GM12873 (cell line): ENCODE measurements at regions not wholly inside any gene's neighbourhood (a gene's known extent, or its start where the extent isn't known, plus 50 kb on each side); places are given as distances from the start of the nearest gene placed in this dataset.

Experiments used
- TF ChIP-seq, protein P1 (sequence below): IDR thresholded peaks from 2 replicates; pipeline ENCODE4 v1.5.1; 2012; ENCODE audit warnings: low read depth, mild to moderate bottlenecking, moderate library complexity, low read length, control low read depth; ENCODE audit not compliant: insufficient read depth; ENCODE audit errors: missing control alignments

DNA sequence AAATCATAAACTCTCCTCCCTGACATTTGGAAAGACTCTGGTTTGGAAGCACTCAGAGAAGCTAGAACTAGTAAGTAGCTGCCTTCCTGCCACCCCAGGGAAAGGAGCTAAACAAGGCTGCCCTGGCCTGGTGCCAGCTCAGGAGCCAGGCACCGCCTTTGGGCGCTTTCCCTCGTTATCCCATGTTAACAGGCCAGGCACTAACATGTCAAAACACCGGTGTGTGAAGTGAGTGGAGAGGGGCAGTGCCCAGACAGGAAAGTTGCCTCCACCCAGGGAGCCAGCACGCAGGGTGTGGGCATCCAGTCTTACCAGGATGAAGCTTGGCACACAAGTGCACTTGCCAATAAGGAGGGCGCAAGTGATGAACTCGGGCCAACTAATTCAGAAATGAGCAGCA, 346.8 kb downstream of the RRAGC start:
- TF ChIP-seq, protein P1, sequence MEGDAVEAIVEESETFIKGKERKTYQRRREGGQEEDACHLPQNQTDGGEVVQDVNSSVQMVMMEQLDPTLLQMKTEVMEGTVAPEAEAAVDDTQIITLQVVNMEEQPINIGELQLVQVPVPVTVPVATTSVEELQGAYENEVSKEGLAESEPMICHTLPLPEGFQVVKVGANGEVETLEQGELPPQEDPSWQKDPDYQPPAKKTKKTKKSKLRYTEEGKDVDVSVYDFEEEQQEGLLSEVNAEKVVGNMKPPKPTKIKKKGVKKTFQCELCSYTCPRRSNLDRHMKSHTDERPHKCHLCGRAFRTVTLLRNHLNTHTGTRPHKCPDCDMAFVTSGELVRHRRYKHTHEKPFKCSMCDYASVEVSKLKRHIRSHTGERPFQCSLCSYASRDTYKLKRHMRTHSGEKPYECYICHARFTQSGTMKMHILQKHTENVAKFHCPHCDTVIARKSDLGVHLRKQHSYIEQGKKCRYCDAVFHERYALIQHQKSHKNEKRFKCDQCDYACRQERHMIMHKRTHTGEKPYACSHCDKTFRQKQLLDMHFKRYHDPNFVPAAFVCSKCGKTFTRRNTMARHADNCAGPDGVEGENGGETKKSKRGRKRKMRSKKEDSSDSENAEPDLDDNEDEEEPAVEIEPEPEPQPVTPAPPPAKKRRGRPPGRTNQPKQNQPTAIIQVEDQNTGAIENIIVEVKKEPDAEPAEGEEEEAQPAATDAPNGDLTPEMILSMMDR, result no peak

DNA sequence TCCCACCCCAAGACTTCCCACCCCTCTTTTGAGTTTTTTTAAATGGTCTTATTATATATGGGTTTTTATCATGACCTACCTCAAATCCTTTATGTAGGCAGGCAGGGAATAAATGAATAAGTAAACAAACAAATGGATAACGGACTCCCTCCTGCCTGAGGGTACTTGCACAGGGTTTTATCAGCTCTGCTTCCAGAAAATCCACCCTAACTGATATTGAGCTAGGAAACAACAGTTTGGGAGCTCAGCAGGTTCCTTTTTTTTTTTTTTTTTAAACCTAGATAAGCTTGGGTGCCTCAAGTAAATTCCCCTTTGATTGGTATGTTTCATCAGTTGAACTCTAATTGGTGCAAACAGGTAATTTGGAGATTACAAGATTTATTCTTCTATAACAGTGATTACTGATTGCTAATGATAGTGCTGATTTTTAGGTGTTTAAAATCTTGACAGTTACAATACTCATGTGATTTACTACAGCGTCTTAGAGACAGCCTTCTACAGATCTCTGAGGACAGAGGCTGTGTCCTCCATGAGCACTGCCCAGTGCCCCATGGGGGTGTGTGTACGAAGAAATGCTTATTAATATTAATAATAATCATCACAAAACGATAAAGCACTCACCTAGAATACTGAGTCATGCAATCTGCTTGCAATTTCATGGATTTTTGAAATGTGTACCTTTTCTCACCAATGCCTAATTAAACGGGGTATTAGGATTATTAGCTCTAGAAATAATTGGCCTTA, 347.4 kb downstream of the RRAGC start:
- TF ChIP-seq, protein P1, result no peak

DNA sequence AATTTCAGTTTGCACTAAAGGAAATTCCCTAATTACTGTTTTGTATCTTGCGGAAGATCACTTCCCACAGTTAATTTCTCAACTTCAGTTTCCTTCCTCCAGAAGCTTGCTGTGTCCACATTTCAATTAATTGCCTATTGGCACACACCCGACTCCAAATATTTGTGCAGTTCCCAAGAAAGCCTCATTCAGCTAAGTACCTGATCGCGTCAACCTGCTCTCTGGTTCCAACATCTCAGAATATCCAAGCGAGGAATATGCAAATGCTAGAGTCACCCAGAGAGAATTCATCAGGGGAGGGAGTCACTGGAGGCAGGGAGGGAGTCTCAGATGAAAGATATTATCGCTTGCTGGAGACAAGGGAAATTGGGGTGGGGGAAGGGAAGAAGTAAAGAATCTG, 351.3 kb downstream of the RRAGC start:
- TF ChIP-seq, protein P1, result no peak

DNA sequence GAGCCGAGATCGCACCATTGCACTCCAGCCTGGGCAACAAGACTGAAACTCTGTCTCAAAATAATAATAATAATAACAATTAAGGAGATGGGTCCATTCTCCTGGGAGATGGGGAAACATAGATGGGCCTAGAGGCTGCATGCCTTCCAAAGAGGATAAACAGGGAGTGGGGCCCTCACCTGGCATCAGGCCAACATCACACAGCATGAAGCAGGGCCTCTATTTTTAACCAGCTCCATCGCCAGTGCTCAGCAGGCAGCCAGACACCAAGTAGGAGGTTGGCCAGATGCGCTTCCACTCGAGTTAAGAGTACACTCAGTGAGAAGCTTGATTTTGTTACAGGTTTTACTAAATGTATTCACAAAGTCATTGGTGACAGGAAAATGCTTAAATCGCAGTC, 352.0 kb downstream of the RRAGC start:
- TF ChIP-seq, protein P1, result no peak

DNA sequence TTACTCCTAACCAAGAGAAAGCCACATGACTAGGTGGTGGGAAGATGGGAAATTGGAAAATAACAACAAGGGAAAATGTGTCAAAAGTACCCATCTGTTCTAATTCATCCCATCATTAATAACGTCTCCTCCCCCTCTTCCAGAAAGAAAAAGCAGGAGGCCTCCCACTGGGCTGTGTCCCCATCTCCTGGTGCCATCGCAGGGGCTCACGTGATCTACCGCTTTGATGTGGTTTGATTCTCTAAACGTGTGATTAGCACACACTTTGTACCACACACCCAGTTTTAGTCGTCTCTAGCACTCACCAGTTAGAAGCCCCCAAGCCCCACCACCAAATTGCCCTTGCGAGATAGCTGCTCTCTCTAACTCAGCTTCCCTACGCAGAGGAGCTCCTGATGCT, 353.6 kb downstream of the RRAGC start:
- TF ChIP-seq, protein P1, result no peak

DNA sequence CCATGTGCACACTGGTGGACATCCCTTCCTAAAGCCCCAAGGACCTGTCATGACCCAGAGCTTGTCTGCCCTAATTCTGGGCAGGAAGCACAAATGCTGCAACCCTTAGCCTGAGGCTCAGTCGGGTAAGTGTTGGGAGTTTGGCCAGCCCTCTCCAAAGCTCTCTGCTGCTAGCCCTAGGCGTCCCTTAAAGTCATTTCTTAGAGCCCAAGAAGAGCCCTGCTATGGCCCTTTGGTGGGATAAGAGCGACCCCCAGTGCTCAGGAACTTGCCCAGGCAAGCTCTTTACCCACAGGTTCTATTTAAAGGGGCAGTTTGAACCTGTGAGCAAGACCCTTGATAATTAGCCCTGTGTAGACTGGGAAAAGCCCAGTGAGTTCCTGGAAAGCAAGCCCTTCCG, 356.8 kb downstream of the RRAGC start:
- TF ChIP-seq, protein P1, result peak; percentile 51

DNA sequence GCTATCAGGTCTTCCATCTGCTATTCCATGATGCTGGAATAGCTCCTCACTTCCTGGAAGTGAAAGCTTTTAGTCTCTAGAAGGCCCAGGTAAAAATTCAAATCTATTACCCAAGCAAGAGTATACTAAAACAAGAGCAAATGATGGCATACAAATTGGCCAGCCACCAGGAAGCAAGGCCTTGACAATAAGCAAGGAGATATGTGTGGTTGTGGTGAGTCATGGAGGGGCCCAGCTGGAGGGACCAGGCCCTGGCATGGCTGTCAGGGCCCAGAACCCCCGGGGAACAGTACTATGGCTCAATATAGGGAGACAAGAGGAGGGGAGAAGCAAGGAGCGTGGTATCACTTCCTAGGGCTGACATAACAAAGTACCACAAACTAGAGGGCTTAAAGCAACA, 358.7 kb downstream of the RRAGC start:
- TF ChIP-seq, protein P1, result no peak

DNA sequence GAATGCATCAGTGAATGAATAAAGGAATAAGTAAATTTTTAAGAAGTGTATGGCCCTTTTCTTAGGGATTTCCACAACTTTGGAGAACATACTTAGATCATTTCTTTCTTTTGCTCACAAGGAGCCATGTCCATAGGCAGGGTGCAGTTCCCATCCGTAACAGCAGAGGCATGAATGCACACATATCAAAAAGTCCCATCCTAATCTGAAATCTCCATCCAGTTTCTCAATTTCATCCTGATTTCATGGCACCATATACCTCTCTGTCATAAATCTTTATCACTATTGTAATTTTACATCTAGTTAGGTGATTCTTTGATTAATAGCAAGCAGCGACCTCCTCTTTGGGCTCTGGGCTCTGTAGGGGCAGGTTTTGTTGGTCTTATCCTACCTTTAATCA, 359.2 kb downstream of the RRAGC start:
- TF ChIP-seq, protein P1, result peak; percentile 68
